MM.1S (cell line): ENCODE measurements at regions not wholly inside any gene's neighbourhood (a gene's known extent, or its start where the extent isn't known, plus 50 kb on each side); places are given as distances from the start of the nearest gene placed in this dataset.

Experiments
- EZH2 ChIP-seq: fragments of 300-600 bp; sonication (generic); optimal IDR thresholded peaks from 2 replicates; pipeline ENCODE3; 2017; ENCODE audit warnings: low read depth, mild to moderate bottlenecking, antibody characterized with exemption, low read length, mixed read lengths
- TF ChIP-seq, protein P1 (sequence below): fragments of 300-600 bp; sonication (generic); IDR thresholded peaks from 2 replicates; pipeline ENCODE4 v1.5.1; 2016; ENCODE audit warnings: antibody characterized with exemption, low read length, mixed read lengths

DNA sequence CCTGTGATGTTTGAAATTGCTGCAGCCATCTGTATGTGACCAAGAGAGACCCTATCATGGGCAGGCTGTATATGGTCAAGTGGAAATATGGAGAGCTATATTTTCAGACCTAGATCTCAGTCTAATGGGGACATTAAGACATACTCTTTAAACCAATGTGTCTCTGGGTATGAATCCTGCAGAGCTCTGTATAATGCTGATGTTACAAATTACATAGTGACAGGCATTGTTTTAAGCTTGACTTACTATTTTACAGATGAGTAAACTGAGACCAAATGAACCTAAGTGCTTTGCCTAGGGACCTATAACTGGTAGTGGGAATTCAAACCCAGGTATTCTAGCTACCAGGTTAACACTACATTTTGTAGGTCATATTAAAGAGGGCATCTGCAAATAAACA is 71.3 kb upstream of the GRXCR1 start:
- TF ChIP-seq, protein P1, sequence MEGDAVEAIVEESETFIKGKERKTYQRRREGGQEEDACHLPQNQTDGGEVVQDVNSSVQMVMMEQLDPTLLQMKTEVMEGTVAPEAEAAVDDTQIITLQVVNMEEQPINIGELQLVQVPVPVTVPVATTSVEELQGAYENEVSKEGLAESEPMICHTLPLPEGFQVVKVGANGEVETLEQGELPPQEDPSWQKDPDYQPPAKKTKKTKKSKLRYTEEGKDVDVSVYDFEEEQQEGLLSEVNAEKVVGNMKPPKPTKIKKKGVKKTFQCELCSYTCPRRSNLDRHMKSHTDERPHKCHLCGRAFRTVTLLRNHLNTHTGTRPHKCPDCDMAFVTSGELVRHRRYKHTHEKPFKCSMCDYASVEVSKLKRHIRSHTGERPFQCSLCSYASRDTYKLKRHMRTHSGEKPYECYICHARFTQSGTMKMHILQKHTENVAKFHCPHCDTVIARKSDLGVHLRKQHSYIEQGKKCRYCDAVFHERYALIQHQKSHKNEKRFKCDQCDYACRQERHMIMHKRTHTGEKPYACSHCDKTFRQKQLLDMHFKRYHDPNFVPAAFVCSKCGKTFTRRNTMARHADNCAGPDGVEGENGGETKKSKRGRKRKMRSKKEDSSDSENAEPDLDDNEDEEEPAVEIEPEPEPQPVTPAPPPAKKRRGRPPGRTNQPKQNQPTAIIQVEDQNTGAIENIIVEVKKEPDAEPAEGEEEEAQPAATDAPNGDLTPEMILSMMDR = no peak
- no peak for TF ChIP-seq EZH2
